Lung (tissue), 11 donors: ENCODE measurements at regions not wholly inside any gene's neighbourhood (a gene's known extent, or its start where the extent isn't known, plus 50 kb on each side); places are given as distances from the start of the nearest gene placed in this dataset.

Source experiments
- ATAC-seq: fragments of 200-7000 bp; cut with Tn5 transposase; one replicate; pipeline ENCODE4 v1.9.1; 2020; ENCODE audit warnings: moderate number of reproducible peaks; ENCODE audit not compliant: insufficient read depth, low FRiP score
- DNase-seq, 3 donors: peaks; one replicate each; pipeline ENCODE4 v3.0.0-alpha.2; 2013 to 2017
- H3K27ac ChIP-seq, 2 donors: one replicate each; pipeline ENCODE4 v1.5.1; 2013; ENCODE audit warnings: mild to moderate bottlenecking in 2 of 2, moderate library complexity in 2 of 2, control low read depth in 1 of 2, inconsistent platforms in 1 of 2, low read depth in 1 of 2, low read length in 1 of 2
- H3K27me3 ChIP-seq, 3 donors: one replicate each; pipeline ENCODE4 v1.5.1; 2013; ENCODE audit warnings: low read length in 2 of 3; ENCODE audit not compliant: control insufficient read depth in 3 of 3, insufficient read depth in 3 of 3
- H3K36me3 ChIP-seq, 4 donors: one replicate each; pipeline ENCODE4 v1.5.1; 2013; ENCODE audit warnings: low read length in 4 of 4, mild to moderate bottlenecking in 1 of 4, moderate library complexity in 1 of 4; ENCODE audit not compliant: control insufficient read depth in 4 of 4, insufficient read depth in 4 of 4
- H3K4me1 ChIP-seq, 5 donors: one replicate each; pipeline ENCODE4 v1.5.1; 2013; ENCODE audit warnings: low read length in 5 of 5, mild to moderate bottlenecking in 2 of 5, moderate library complexity in 1 of 5; ENCODE audit not compliant: control insufficient read depth in 5 of 5, insufficient read depth in 5 of 5
- H3K4me3 ChIP-seq: one replicate; pipeline ENCODE4 v1.5.1; 2013; ENCODE audit warnings: mild to moderate bottlenecking, control low read depth, moderate library complexity
- H3K9ac ChIP-seq, 2 donors: one replicate each; pipeline ENCODE4 v1.5.1; 2013; ENCODE audit warnings: low read length in 2 of 2, control low read depth in 1 of 2; ENCODE audit not compliant: insufficient read depth in 1 of 2
- H3K9me3 ChIP-seq, 4 donors: one replicate each; pipeline ENCODE4 v1.5.1; 2013; ENCODE audit warnings: low read length in 3 of 4, mild to moderate bottlenecking in 1 of 4, moderate library complexity in 1 of 4; ENCODE audit not compliant: control insufficient read depth in 4 of 4, insufficient read depth in 3 of 4
- CTCF ChIP-seq: IDR thresholded peaks from 2 replicates; pipeline ENCODE4 v1.5.1; 2012; ENCODE audit warnings: mild to moderate bottlenecking; ENCODE audit errors: control extremely low read depth, extremely low read depth
- WGBS, 2 donors: extraction: QIAGEN DNeasy Blood & Tissue Kit; methylation state at CpG; one replicate each; pipeline ENCODE4 v1.1.7; 2013; 5-methylcytosine and 5-hydroxymethylcytosine counted together
- donor health status: control.
- donor health status: control.
- donor health status: Bipolar disorder and iron deficiency.
- donor health status: healthy.
- donor health status: DM: yes; HTN: yes; CAD: no.

DNA sequence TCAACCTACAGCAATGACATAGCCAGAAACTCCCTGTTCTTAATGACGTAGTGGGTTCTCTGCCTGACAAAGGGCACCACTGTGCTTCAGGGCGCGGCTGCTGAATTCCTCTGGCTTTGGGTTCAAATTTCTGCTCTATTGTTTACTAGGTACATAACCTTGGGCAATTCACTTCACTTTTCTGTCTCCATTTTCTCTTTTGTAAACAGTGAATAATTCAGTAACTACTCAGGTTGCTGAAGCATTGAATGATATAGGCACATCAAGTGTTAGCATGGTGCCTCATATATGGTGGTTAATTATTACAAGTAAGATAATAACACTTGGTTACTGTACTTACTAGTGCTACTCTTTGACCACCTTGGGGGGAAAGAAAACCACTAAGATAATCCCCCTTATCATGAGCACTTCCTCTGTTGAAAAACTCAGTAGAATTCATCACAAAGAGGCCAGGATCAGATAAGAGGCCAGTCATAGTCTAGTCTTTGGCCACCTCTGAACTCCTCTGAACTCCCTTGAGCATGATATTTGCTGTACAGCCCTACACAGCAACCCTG lies 92.0 kb upstream of the AHR start:
- no peaks in the 10 kb centered on the region for H3K36me3 ChIP-seq
- H3K4me1 ChIP-seq = peaks cover 0 to 2% (median 0%) of the 10 kb centered on the region in 5 donors
- H3K27me3 ChIP-seq = no peaks in the 10 kb centered on the region
- 92 to 96% methylated on average over 3 of the region's 3 CpGs for WGBS, 2 donors
- ATAC-seq = no peak
- H3K27ac ChIP-seq = no peak overlapping the region
- H3K9ac ChIP-seq = no peak overlapping the region
- H3K4me3 ChIP-seq = no peak overlapping the region
- H3K9me3 ChIP-seq = no peaks in the 10 kb centered on the region
- DNase-seq = no peak
- no peak for TF ChIP-seq CTCF

- no peaks in the 10 kb centered on the region for H3K9me3 ChIP-seq
- H3K27ac ChIP-seq = no peak overlapping the region
- no peak overlapping the region for H3K4me3 ChIP-seq
- no peaks in the 10 kb centered on the region for H3K27me3 ChIP-seq
- peaks cover 0 to 2% (median 0%) of the 10 kb centered on the region in 5 donors for H3K4me1 ChIP-seq
- ATAC-seq (no peak), DNase-seq (no peak)
- WGBS, 2 donors = 37 to 55% methylated on average over 1 of the region's 1 CpG
- TF ChIP-seq CTCF = no peak
- H3K36me3 ChIP-seq = no peaks in the 10 kb centered on the region
- H3K9ac ChIP-seq = no peak overlapping the region
Observed at GRCh38 chr7:17207220-17207619, 91.2 kb upstream of the AHR start.

DNA sequence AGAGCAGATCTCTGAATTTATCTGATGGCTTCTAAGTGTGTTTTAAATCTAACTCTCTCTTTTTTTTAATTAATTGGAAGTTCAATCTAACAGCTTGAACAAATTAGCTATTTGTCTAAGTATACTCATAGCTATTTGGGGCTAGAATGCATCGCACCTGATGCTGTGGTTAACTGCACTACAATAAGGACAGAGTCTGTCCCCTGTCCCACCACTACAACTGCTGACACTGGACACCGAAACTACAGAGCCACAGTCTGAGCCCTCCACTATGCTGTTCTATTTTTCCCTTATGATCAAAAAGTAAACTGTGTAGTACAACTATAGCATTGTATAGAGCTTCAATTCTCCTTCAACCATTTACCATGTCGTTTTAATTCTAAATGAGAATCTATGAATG lies 89.4 kb upstream of the AHR start:
- peaks cover 0 to 5% (median 1%) of the 10 kb centered on the region in 5 donors for H3K4me1 ChIP-seq
- ATAC-seq (no peak), DNase-seq (no peak)
- H3K27me3 ChIP-seq = no peaks in the 10 kb centered on the region
- no peak overlapping the region for H3K9ac ChIP-seq
- no peak overlapping the region for H3K27ac ChIP-seq
- TF ChIP-seq CTCF = no peak
- H3K9me3 ChIP-seq = no peaks in the 10 kb centered on the region
- H3K36me3 ChIP-seq = no peaks in the 10 kb centered on the region
- H3K4me3 ChIP-seq = no peak overlapping the region
- 76 to 95% methylated on average over 3 of the region's 3 CpGs for WGBS, 2 donors

GRCh38 chr7:17211307-17211836 lies 87.1 kb upstream of the AHR start:
- DNase-seq (no peak), ATAC-seq (no peak)
- no peaks in the 10 kb centered on the region for H3K27me3 ChIP-seq
- H3K4me3 ChIP-seq = no peak overlapping the region
- peaks cover 0 to 2% (median 0%) of the 10 kb centered on the region in 4 donors for H3K9me3 ChIP-seq
- H3K9ac ChIP-seq = no peak overlapping the region
- no peak for TF ChIP-seq CTCF
- 97 to 98% methylated on average over 1 of the region's 1 CpG for WGBS, 2 donors
- H3K27ac ChIP-seq = no peak overlapping the region
- peaks cover 0 to 5% (median 1%) of the 10 kb centered on the region in 5 donors for H3K4me1 ChIP-seq
- H3K36me3 ChIP-seq = no peaks in the 10 kb centered on the region
